B cell (primary cell): ENCODE measurements at regions not wholly inside any gene's neighbourhood (a gene's known extent, or its start where the extent isn't known, plus 50 kb on each side); places are given as distances from the start of the nearest gene placed in this dataset.

Experiments
- CTCF ChIP-seq: fragments of 200-600 bp; IDR thresholded peaks from one replicate; pipeline ENCODE4 v1.8.0; 2022; ENCODE audit warnings: antibody characterized with exemption, mild to moderate bottlenecking
- EZH2 ChIP-seq: IDR thresholded peaks from 2 replicates; pipeline ENCODE4 v1.6.1; 2012; ENCODE audit warnings: borderline replicate concordance, low read depth, mild to moderate bottlenecking, moderate library complexity, low read length; ENCODE audit not compliant: insufficient read depth, poor library complexity, severe bottlenecking

- no peak for TF ChIP-seq CTCF
- TF ChIP-seq EZH2: no peak
Measured at GRCh38 chr6:62465206-62465605, 179.2 kb upstream of the KHDRBS2 start.
